GM19351 (cell line): ENCODE measurements at regions not wholly inside any gene's neighbourhood (a gene's known extent, or its start where the extent isn't known, plus 50 kb on each side); places are given as distances from the start of the nearest gene placed in this dataset.

Experiments
- ATAC-seq: cut with Tn5 transposase; IDR thresholded peaks from one replicate; pipeline ENCODE4 v1.9.1; 2021; ENCODE audit warnings: mild to moderate bottlenecking, moderate library complexity; ENCODE audit not compliant: unreplicated experiment

DNA sequence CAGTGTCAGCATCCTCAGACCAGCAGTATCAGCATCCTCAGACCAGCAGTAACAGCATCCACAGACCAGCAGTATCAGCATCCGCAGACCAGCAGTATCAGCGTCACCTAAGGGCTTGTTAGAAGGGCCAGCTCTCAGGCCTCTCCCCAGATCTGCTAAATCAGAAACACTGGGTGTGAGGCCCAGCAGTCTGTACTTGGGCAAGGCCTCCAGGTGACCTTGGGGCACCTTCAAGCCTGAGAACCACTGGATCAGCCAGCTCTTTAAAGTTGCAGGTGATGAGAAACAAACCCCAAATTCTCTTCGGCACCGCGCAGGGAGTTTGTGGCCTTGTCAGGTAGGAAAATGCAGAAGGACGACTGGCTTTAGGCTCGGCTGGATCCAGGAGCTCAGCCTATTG lies 290.5 kb upstream of the CDH4 start:
- no peak for ATAC-seq

DNA sequence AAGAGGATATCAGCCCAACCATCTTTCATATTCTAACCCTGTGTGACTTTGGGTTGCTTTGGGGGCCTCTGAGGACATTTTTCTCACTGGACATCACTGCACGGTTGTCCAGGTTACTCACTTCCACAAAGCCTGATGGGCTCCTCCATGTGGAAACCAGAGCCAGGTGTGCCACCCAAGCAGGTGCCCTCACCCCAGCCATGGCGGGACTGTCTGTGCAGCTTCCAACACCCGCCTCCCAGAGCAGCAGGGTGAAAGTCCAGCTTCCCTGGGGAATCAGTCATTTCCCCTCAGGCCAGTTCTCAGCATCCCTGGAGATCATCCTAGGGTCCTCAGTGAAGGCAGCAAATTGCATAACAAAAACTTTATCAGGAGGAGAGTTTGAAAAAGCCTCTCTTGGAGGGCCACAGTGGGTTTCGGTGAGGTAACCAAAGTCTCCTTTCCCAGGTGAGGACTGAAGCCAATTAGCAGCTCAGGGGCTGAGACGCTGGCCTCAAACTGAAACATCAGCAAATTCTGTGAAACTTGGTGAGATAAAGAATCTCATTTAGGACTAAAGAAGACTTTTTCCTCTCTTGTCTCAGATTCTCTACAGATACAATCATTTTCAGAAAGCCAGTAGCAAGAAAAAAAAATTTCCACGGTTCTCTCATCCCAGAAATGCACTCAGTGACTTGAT lies 289.6 kb upstream of the CDH4 start:
- no peak for ATAC-seq

DNA sequence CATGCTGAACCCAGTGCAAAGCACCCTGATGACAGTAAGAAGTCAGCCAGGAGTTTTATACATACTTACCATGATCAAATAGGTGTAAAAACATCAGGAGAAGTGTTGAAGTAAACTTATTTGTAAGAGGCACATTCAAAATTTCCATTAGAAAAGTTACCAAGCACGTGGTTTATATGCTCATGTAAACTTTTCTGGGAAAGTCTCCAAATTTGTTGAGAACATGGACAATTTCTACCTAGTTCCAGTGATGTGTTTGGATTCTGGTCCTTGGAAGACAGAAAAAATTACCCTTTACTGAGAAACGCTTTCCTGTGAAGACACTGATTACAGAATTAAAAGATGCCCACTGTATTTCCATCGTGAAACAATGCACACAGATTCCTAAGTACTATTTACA lies 288.9 kb upstream of the CDH4 start:
- no peak for ATAC-seq

DNA sequence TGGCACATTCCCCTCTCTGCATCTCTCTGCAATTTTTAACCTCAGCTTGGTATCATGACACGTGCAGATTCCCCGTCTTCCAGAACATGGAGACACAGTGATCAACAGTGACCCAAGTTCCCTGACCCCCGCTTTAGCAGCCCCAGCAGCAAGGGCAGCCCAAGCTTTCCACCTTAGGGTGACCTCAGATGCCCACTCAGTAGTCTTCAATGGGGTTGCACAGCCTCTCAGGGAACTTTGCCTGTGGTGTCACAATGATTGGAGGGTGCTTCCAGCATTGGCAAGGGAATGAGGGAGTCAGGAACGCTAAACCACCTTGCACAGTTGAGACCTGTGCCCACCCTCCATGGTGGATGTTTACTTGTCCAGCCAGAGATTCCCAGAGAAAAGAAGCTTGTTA lies 287.1 kb upstream of the CDH4 start:
- ATAC-seq, result no peak

DNA sequence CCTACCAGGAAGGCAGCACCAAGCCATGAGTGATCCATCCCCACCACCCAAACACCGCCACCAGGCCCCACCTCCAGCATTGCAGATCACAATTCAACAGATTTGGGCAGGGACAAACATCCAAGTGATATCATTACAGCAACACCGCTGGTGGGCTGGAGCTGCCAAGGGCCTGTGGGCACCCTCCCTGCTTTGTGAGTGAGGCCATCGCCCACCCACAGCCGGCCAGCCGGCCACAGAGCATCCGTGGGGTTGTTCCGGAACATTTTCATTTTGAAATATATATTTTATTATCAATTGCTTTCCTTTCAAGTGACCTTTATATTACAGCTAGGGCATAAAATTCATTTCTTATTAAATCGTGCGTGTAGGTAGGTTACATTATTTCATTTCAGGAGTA lies 286.0 kb upstream of the CDH4 start:
- ATAC-seq, result no peak

DNA sequence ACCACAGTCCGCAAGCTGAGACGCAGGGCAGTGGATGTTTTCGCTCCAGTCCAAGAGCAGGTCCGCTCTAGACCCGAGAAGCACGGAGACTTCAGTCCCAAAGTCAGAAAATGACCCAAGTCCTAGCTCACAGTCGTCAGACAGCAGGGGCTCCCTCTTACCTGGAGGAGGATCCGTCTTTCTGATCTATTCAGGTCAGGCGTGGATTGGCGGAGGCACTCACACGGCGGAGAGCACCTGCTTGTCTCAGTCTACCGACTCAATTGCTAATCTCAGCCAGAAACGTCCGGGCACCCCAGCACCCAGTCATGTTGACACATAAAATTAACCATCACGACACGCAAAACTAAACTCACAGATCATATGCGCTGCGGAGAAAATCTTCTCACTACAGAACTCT lies 285.3 kb upstream of the CDH4 start:
- no peak for ATAC-seq

DNA sequence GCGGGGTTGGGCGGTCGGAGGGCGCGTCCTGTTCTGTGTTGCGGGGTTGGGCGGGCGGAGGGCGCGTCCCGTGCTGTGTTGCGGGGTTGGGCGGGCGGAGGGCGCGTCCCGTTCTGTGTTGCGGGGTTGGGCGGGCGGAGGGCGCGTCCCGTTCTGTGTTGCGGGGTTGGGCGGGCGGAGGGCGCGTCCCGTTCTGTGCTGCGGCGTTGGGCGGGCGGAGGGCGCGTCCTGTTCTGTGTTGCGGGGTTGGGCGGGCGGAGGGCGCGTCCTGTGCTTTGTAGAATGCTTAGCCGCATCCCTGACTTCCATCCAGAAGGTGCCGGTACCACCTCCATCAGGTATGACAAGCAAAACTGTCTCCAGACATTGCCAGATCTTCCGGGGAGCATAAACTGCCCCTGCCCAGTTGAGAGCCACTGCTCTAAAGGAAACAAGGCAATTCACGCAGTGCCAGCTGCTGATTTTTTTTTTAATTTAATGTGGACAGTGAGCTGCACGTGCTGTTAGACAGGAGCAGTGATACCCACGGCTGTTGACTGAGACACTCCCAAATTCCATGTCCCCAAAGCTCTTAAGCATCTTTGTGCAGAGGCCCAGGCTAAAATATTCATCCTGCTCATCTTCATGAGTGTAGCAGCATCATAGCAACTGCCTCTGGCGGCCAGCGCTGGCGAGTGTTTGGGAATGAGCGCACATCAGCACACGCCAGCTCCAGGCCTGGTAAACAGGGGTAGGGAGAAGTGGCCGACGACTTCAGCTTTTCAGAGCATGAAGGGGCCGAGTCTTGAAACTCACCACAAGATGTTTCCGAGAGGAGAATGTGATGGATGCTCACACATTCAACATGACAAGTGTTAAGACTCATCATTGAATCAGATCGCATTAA lies 284.4 kb upstream of the CDH4 start:
- no peak for ATAC-seq

DNA sequence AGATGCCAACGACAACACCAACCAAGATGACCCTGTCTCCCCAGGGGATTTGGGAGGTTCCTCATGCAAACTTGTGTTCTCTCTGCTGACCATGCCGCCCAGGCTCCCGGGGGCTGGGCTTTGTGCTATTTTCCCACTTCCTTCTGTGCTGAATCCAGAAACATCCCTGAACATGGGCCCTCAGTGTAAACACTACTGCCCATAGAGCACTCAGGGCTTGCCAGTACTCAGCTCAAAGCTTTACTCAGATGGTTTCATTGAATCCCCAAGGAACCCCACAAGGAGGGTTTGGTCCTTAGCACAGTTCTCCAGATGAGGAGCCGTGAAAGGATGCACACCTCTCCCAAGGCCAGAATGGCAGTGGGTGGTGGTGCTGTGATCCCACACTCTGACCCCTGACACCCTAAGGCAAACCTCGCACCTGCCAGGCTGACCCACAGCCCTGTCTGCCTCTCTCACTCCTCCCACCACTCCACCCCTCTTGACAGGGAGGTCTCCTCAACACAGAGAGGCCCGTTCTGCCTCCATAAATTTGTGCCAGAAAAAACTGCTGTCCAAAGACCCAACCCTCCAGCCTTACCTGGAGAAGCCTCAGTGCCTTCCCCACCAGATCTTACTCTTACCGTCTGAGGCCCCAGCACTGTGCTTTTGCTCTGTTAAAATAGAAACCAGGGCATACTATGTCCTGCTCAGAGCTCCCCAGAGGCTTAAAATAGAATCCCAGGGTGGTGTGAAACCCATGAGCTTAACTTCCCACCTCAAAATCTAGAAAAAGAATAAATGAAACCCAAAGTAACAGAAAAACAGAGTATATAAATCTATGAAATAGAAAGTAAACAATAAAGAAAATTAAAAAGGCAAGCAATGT lies 283.0 kb upstream of the CDH4 start:
- ATAC-seq, result no peak

DNA sequence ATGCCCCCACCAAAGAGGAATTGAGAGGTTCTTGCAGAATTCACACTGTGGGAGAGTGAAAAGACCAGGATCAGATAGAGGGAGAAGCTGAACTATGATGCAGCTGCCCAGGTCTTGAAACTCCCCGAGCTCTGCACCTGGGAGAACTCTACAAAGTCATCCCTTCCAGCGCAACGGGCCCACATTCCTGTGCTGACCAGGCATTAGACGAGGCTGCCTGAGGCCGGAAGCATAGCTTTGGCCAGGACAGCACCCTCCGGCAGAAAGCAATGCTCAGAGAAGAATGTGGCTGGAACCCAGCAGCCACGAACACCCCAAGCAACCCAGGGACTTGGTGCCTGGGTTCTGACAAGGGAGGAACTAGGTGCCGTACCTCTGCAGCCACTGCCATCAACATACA lies 281.5 kb upstream of the CDH4 start:
- no peak for ATAC-seq

DNA sequence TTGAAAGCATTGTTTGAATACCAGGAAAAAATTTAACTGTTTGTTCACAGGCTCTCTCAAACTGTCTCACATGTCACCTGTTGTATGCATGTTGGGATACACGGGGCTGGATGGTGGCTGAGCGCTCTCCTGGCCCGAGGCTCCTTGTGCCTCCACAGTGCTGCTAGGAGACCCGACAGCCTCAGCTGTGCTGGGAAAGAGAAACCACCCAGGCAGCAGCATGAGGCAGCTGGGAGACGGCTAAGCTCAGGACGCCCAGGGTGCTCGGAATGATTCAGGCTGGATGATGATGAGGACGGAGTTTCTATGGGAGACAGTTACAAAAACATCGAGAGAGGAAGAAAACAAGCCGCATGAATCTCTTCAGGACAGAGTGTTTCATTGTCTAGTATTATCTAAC lies 278.0 kb upstream of the CDH4 start:
- no peak for ATAC-seq

DNA sequence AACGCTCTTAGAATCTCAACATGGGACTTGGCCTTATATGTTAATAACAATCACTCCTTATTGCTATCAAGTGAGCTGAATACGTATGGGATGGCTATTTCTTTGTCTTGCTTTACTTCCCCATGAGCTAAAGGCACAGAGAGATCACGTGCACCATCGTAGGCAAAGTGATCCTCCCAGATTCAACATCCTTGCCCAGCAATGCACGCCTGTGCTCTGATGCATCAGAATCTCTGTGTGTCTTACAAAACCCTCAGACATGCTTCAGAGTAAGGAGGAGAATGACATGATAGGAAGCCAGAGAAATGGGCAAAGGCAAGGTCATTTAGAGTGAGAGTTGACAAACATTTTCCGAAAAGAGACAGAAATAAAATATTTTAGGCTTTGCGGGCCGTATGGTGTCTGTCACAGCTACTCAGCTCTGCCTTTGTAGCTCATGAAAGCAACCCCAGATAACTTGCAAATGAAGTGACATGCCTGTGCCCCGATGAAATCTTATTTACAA lies 277.6 kb upstream of the CDH4 start:
- ATAC-seq, result no peak

DNA sequence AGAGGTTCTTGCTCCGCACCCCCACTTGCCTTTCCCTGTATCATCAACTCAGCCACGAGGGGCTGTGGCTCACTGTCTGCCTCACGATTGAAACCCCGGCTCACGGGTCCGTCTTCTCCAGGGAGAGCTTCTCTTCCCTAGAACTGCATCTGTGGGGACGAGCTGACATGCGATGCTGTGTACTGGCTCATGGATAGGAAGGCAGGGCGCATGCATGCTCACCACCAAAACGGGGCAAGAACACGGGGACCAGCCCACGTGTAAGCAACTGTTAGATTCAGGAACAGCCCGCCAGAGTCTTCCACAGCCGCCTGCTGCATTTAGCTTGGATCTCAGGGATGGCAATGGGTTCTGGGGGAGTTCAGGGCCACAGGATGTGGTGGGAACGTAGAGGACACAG lies 275.9 kb upstream of the CDH4 start:
- ATAC-seq, result no peak

DNA sequence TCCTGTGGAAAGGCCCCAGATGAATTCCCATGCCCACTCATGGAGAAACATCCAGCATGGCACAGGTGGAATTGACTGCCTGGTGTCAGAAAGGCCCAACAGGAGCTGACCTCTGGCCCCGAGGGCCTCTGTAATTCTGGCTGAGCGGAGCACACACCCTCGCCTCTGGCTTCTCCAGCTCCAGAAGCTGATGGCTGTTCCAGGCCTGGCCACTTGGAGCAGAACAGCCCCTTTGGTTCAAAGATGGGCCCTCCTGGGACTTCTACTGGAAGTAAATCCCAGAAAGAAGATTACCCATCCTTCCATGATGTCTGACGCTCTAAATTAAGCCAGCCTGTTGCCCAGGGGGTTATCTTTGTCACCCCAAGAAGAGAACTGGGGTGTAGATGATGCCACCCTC lies 275.1 kb upstream of the CDH4 start:
- ATAC-seq, result no peak

DNA sequence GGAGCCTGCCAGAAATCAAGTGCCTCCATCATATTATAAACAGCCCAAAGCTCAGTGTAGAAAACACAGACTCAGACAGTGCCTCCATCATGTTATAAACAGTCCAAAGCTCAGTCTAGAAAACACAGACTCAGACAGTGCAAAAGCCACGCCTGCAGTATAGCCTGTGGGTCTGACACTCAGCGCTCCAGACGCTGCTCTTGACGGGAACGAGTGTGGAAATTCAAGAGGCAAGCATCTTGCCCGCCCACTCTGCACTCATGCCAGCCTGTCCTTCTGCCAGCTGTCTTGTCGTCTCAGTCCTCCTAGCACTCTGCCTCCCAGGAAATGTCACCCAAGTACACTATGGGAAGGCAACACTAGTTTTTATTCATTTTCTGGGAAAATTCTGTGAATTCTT lies 274.2 kb upstream of the CDH4 start:
- ATAC-seq, result no peak

DNA sequence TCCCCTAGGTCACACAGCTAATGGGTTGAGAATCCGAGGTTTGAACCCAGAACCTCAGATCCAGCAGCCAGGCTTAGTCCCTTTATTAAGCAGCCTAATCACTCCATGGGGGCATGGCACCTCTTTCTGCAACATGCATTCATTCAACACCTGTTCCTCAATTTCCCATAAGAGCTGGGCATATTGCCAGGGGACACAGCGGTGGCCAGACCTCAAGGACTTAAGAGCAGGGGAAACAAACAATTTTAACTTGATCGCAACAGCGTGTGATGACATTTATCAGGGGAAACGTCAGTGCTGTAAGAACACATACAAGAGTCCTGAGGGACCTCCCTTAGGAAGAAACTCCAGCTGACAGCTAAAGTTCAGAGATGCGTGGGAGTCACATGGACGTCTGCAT lies 267.4 kb upstream of the CDH4 start:
- ATAC-seq, result no peak

DNA sequence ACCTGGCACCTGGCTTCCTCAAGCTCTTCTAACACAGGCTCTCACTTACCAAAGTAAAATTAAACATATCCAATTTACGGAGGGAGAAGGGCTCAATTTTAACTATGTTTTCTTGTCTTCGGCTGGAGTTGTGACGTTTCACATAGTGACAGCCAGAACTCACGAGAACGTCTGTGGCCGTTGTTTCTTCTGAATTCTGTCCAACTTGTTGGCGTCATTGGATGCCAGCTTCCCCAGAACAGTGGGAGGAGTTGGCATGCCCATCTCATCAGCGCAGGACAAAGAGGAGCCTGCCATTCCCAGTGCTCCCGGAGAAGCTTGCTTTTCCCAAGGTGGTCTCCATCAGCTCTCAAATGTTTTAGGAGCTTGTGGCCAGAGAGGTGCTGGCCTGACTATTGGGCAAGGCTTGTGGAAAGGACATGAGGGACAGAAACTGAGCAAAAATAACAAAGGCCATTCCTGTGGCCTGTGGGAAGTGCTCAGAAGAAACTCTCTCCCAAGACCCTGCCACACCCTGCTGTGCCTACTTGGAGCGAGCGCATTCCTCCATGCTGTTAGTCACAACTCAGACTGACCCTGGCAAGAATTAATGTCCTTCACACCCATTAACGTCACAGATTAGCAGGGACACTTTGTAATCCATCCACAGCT lies 265.4 kb upstream of the CDH4 start:
- no peak for ATAC-seq

DNA sequence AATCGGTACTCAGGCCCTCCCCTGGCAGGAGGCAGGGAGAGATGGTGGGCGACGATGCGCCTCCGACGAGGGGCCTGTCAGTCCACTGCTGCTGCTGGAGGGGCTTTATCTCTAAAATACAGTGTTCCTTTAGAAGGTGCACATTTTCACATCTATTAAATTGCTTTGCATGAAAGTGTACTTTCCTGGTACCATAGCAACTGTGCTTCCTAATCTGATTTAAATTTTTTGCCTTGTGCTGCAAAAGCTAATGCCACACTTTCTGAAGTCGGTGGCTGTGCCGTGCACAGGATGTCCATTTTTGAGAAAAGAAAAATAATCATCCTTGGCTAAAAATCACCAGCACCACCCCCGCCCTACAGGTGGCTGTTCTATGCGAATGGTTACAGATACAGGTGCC lies 262.0 kb upstream of the CDH4 start:
- no peak for ATAC-seq

DNA sequence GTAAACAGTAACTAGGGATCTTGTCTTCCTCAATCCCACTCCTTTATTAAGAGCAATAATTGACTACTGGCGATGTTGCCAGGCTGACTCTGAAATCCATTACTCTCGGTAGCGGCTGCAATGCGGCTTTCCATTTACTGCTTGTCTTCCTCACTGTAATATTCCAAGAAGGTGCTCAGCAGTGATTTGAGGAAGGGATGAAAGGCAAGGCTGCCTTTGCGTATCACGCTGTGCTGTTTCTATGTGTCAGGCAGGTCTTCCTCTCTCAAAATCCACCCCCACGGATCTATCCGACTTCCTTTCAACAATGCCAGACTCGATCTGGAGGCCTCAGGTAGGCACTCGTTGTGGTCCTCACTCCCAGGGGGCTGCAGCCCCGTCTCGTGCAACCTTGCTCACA lies 261.4 kb upstream of the CDH4 start:
- ATAC-seq, result no peak

DNA sequence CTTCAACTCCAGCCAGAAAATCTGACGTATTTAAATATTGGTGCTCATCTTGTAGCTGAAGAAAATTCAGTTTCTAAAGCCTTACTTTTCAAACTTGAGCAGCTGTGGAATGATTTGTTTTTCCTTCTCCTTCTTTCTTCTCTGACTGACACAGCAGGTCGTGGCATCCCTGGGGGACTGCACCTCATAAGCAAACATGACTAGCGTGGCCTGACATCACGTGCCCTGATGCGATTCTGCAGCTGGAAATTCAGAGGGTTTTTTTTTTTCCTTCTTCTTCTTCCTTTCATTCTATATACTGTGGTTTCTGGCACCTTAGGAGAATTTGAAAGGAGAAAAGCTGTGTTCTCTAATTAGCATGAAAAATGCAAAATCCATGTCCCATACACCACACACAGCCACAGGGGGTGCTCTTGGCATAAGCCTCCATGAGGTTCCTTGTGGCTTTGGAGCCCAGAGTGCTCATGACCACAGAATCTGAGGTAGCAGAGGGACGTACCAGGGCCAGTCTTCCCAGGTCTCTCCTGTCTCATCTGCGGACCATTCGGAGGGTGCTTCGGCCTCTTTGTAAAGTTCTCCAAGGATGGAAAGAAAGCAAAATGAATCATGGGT lies 258.5 kb upstream of the CDH4 start:
- ATAC-seq, result no peak

DNA sequence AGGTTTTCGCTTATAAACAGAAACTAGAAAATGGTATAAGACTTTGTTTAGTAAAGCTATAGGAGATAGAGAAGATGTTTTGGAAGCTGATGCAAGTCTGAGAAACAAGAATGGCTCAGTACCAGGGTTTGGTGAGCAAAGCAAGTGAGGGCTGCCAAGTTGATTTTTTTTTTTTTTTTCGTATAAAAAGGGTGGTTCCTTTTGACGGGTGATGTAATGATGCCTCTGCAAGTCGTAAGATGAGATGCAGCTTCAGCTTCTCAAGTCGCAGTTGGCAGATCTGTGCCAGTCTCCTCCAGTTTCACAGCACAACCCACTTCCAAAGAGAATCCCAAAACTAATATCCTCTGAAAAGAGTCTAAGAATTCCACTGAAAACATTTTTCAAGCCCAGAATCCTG lies 252.8 kb upstream of the CDH4 start:
- ATAC-seq, result no peak

DNA sequence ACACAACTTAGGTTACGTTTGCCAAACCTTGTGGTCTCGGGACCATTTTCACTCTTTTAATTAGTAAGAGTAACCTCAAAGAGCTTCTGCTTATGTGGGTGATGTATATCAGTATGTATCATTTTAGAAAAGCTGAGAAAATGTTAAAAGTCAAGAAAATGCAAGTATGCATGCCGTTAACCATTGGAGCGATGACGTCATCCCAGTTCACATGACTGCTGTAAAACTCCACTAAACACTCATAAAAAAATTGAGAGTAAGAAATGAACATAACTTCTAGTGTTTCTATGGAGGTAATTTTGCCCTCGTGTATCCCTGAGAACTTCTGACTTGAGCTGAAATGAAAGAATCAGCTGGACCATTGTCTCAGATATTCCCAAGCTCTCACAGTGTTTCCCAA lies 250.0 kb upstream of the CDH4 start:
- no peak for ATAC-seq
